ENCODE measurements at regions not wholly inside any gene's neighbourhood (a gene's known extent, or its start where the extent isn't known, plus 50 kb on each side); places are given as distances from the start of the nearest gene placed in this dataset.

GRCh38 chr2:65864619-65865018 is 432.2 kb upstream of the SPRED2 start:
- TF ChIP-seq ZXDB (tag by site-specific recombination; IDR thresholded peaks at IDR 0.05) (no peak), ZBTB10 (tag by site-specific recombination; IDR thresholded peaks at IDR 0.05) (no peak), ZNF654 (tag by site-specific recombination; IDR thresholded peaks at IDR 0.05; ENCODE audit: low read depth) (no peak), ZBTB26 (tag by site-specific recombination; optimal IDR thresholded peaks at IDR 0.05) (no peak), ZBTB11 (tag by site-specific recombination; conservative IDR thresholded peaks at IDR 0.05; ENCODE audit: low read depth) (no peak), ZBTB20 (tag by site-specific recombination; IDR thresholded peaks at IDR 0.05) (no peak), ZNF488 (tag by site-specific recombination; IDR thresholded peaks at IDR 0.05) (no peak), ZBTB49 (tag by site-specific recombination; IDR thresholded peaks at IDR 0.05; ENCODE audit: low read depth) (no peak), ZNF513 (tag by site-specific recombination; IDR thresholded peaks at IDR 0.05) (no peak)
- no peaks in the 10 kb centered on the region for H3K9me3 ChIP-seq (ENCODE audit: control insufficient read depth, insufficient read depth, low read depth, low read length)
- H3K4me3 ChIP-seq (ENCODE audit: low read depth, low read length): no peak overlapping the region
- H3K4me1 ChIP-seq (ENCODE audit: control insufficient read depth, insufficient read depth, low read length): no peaks in the 10 kb centered on the region
- H3K36me3 ChIP-seq (ENCODE audit: control insufficient read depth in 2 of 2, insufficient read depth in 1 of 2, low read length in 2 of 2): no peaks in the 10 kb centered on the region
- ChIA-PET CTCF (no interaction called here), POLR2A (no interaction called here)
- no peak overlapping the region for H3K27ac ChIP-seq (ENCODE audit: extremely low read depth, low read depth, low read length)

- no peaks in the 10 kb centered on the region for H3K4me1 ChIP-seq (ENCODE audit: control insufficient read depth, insufficient read depth, low read length)
- TF ChIP-seq ZNF549 (tag by site-specific recombination; IDR thresholded peaks at IDR 0.05): no peak
- TF ChIP-seq ZNF596 (tag by site-specific recombination; IDR thresholded peaks at IDR 0.05): no peak
- TF ChIP-seq ZNF37A (tag by site-specific recombination; IDR thresholded peaks at IDR 0.05): no peak
- no peak for TF ChIP-seq ZBTB17 (tag by site-specific recombination; IDR thresholded peaks at IDR 0.05)
- no peak for TF ChIP-seq ATF2 (tag by site-specific recombination; IDR thresholded peaks at IDR 0.05; ENCODE audit: low read depth)
- TF ChIP-seq ZNF654 (tag by site-specific recombination; IDR thresholded peaks at IDR 0.05; ENCODE audit: low read depth): no peak
- no peak overlapping the region for H3K27ac ChIP-seq (ENCODE audit: extremely low read depth, low read depth, low read length)
- no peaks in the 10 kb centered on the region for H3K9me3 ChIP-seq (ENCODE audit: control insufficient read depth, insufficient read depth, low read depth, low read length)
- ChIA-PET CTCF (no interaction called here), POLR2A (no interaction called here)
- no peak overlapping the region for H3K4me3 ChIP-seq (ENCODE audit: low read depth, low read length)
- H3K36me3 ChIP-seq (ENCODE audit: control insufficient read depth in 2 of 2, insufficient read depth in 1 of 2, low read length in 2 of 2): no peaks in the 10 kb centered on the region
Observed at GRCh38 chr2:65863713-65864112, 431.3 kb upstream of the SPRED2 start.
